ENCODE measurements at regions not wholly inside any gene's neighbourhood (a gene's known extent, or its start where the extent isn't known, plus 50 kb on each side); places are given as distances from the start of the nearest gene placed in this dataset.
"Not testable (repeated sequence)": the region's sequence is repeated elsewhere in the genome, so short reads cannot be mapped to it uniquely, and the experiment has no call there.

DNA sequence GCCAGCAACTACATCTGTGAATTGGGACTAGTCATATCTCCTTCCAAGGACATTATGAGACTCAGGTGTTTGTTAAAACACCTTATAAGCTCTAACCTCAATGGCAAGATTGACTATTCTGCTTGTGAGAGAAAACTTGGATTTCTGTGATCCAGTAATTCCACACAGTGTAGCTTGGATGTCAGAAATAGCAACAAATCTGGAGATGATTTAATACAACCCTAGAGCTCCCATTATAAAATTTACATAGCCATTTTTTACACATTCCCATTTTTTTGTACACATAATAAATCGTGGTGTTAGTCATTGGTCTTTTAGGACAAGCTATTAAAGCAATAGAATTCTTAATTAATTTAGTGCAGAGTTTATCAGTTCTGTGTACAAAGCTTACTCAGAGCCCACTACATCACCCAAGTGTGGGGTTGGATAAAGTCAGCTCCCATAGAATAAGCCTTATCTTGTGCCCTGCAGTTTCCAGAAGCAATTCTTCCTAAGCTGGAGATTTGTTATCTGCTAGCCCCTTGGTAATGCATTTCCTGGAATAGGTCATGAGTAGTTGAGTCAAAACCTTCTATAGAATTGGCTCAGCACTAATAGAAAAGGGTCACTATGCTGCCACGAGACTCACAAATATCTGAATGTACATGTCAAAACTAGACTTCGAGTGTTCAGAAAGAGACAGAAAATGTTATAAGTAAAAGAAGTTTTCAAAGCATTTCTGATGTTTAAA, 434.0 kb upstream of the RUNX1 start:
- no peak for DNase-seq (ENCODE audit: extremely low read depth in 1 of 2, low read depth in 1 of 2)

DNA sequence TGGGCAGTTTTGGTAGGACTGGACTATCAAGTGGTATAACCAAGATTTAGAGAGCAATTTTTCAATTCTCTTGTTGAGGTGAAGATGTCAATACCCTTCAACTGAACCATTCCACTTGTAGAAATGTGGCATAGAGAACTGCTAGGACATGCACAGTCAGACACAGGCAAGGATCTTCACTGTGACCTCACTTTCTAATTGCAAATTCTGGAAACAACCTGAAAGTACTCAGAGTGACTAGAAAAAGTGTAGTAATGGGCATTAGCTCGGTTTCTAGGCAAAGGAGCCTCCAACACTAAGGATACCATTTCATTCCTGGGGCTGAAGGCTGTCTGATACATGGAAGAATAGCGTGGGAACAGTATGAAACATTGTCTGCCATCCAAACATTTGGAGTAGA, 433.0 kb upstream of the RUNX1 start:
- no peak for DNase-seq (ENCODE audit: extremely low read depth in 1 of 2, low read depth in 1 of 2)

DNA sequence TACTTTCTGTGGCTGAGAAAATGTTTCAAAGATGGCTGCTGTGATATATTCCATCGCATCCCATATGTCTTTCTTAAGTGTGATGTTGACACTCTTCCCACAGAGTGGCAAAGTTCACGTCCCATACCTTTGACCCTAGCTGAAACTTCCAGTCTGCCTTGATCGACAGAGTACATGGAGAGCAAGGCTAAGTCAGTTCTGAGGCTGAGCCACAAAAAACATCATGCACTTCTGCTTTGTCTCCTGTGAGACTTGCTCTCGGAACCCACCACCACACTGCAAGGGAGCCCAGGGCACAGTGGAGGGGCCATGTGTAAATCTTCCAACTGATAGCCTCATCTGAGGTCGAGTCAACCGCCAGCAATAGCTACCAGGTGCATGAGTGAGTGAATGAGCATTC, 431.9 kb upstream of the RUNX1 start:
- no peak for DNase-seq (ENCODE audit: extremely low read depth in 1 of 2, low read depth in 1 of 2)

DNA sequence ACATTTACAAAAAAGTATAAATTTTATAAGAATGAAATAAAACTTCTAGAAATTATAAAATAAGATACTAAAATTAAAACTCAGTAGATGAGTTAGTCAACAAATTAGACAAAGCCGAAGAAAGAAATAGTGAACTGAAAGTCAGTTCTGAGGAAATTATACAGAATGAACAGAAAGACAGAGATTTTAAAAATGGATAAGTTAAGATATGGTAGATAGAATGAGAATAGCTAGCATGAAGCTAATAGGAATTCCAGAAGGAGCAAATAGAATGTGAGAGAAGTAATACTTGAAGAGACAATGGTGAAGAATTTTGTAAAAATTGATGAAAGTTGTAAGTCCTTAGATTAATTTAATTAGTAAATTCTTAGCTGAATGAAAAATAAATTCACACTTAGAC, 430.4 kb upstream of the RUNX1 start:
- no peak for DNase-seq (ENCODE audit: extremely low read depth in 1 of 2, low read depth in 1 of 2)

DNA sequence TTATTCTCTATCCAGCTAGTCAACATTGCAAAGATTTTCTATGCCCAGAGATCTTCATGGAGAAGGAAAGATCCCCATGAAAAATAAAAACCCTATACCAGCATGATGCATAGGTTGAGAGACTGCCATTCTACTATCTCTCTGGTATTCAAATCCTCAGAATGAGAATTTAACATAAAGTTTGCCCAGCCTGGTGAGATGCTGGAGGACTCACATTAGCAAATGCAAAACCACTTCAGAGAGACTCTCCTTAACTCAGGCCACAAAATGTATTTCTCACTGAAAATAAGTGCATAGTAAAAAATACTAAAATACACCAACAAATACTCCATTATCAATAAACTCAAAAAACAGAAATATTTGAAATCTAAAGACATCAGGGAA, 430.0 kb upstream of the RUNX1 start:
- no peak for DNase-seq (ENCODE audit: extremely low read depth in 1 of 2, low read depth in 1 of 2)

DNA sequence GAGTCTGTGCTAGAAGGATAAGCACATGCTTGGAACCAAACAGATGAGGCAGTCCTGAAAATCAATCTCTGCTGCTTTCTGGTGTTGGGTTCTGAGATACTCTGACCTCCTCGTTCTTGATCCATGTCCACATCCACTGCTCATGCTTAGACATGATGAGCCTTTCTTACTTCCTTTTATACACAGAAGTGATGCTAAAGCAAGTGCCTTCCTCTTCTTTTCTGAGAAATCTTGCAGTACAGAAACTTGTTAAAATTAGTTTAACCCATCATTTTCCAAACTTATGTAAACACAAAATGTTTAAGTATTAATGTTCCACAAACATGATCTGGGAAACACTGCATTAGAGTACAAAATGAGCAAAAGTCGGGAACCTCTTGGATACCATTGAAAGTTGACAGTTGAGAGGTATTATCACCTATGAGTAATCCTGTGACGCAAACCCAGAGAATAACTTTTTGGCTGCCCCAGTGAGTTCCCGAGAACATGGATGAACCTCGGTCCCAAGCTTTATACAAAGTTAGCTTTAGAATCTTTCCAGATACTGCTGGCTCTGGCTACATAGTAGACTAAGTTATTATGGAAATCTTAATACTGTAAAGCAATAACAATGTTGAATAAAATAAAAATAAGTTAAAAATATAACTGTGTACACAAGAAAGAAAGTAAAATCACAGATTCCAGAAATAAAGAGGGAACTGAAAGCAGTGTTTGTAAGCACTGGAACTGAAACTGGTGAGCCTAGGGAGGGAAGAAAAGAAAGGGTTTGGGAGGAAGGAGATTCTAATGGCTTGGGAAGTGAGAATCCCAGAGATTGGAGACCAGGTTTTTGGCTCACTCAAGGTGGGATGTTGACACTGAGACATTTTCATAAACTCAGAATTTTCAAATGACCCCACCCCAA, 429.3 kb upstream of the RUNX1 start:
- DNase-seq (ENCODE audit: extremely low read depth in 1 of 2, low read depth in 1 of 2), result no peak

DNA sequence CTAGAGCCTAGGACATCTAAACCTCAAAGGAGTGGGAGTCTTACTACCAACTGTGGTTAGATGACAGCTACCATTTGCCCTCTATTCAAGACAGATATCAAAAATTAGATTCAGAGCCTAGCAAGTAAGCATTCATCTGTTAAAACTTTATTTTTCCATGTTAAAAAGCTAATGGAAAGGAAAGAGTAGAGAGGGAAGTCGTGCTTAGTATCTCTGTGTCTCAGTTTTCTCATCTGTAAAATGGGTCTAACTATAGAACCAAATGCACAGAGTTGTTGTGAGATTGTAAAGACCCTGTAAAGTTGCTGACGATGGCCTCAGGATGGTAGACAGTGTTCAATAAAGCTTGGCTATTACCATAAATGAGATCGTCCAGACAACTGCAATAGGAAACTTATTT, 428.5 kb upstream of the RUNX1 start:
- DNase-seq (ENCODE audit: extremely low read depth in 1 of 2, low read depth in 1 of 2), result no peak

DNA sequence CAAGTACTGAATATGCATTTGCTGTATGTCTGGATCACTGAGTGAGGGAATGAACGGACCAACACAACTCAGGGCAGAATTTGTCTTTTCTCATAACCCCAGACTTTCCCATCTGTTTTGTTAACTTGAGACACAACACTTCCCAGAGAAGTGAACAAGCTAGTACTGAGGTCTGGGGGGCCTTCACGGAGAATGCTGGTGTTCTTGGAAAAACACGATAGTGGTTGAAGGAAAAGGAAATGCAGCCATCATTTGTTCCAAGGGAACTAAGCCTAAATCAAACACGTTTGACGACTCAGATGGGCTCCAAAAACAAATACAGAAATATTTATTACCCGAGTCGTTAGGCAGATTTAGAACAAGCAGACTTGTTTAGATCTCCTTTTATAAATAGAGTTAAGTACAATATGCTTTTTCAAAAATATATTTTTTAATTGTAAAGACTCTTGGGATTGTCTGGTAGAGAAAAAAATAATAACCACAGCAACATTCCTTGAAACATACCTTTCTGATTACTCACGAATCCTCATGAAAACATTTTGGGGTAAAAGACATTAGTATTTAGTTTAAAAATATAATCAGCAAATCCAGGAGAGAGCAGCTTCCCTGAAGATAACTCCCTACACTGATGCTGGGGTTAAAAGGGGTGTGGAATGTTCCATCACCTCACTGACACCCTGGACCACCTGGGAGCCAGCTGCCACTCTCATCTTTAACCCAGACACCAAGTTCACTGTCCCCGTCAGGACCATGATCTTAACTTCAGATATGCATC, 427.7 kb upstream of the RUNX1 start:
- no peak for DNase-seq (ENCODE audit: extremely low read depth in 1 of 2, low read depth in 1 of 2)

DNA sequence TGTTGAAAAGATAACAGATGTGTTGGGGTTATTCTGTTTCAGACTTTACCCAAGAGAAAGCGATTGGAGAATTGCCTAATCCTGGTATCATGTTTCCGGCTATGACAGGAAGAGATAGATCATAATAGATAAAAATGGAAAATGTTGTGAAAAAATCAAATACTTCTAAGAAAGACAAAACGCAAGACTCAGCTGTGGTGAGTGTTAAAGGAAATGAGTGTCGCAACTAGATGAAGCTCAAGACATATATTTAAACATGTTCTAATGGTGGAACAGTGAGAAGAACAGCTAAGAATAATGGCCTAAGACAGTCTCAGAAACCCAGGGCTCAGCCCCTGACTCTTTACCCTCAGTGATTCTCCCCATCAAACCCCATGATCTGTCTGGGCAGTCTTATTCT, 426.7 kb upstream of the RUNX1 start:
- DNase-seq (ENCODE audit: extremely low read depth in 1 of 2, low read depth in 1 of 2), result no peak

DNA sequence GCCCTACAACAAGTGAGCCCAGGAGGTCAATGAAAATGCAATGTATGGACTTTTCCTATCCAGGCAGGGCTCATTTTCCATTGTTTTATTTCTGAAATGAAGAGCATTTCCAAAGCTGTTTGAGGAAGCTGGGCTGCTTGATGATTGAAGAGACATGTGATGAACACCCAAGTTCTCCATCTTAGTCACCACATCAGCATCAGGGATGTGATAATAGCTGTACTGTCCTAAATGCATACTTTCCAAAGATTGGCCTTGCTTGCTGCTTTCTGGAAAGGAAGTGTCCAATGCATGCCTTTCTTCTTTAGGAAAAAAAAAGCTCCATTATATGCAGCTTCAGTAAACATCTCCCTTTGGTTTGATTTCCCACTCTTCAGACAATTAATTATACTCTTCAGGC, 425.9 kb upstream of the RUNX1 start:
- no peak for DNase-seq (ENCODE audit: extremely low read depth in 1 of 2, low read depth in 1 of 2)

DNA sequence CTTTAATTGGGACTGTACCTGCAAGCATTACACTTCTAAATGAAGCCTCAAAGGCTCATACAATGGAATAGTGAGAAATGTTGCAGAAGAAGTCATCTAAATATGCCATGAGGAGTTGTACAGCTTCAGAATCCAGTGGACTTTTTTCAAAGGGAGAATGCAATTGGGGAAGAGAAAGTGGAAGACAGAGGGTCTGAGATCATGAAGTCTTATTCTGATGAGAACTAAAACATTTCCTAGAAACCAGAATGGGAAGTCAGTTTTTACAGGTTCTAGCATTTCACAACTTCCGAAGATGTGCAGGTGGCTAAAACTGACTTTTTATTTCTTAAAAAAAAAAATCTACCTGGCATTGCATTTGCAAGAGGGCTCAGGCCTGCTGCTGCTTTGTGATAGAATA, 424.4 kb upstream of the RUNX1 start:
- no peak for DNase-seq (ENCODE audit: extremely low read depth in 1 of 2, low read depth in 1 of 2)

DNA sequence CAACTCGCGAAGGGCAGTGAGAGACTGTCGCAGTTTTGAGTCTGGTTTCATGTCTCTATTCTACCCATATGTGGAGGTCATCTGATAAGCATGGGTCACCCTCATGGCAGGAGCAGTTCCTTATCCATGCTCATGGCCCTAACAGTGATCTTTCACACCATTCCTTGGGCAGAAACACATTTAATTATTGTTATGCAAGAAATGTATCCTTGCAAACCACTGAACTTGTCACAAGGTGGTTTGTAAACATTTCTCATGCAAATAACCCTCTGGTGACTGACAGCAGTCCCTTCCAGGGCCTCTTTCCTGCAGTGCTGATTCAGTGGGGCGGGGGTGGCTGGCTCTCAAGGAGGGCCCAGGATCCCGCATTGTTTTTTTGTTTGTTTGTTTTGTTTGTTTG, 421.4 kb upstream of the RUNX1 start:
- DNase-seq (ENCODE audit: extremely low read depth in 1 of 2, low read depth in 1 of 2), result no peak

DNA sequence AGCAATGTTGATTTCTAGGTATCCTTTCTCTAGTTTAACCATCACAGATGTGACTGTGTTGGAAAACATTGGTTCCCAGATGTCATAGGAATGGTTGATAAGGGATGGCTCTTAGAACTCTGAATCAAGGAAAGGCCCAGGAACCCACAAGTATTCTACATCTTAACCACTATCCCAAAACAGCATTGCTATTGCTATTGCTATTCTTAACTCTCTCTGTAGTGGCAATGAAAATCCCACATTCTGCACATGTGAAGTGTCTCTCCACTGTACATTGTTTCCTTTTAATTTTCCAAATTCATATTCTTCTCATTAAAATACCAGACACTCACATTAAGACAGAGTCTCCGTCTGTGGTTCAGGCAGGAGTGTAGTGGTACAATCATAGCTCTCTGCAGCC, 420.4 kb upstream of the RUNX1 start:
- DNase-seq (ENCODE audit: extremely low read depth in 1 of 2, low read depth in 1 of 2), result no peak

DNA sequence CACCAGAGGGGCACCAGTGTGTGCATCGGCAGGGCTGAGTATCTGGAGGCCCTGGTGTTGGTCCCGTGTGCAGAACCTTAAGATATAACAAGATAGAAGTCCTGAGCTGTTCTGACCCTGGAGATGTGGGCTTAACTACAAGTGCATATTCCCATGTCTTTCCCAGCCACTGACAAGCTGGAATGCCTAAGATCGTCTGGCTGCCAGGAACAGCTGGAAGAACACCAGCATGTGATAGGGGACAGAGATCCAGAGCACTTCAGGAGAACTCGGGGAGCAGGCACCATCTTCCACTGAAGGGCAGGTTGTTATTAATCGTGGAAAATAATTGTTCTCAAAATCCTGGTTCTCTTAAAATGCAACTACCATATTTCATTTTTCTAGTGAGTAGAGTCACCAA, 419.9 kb upstream of the RUNX1 start:
- no peak for DNase-seq (ENCODE audit: extremely low read depth in 1 of 2, low read depth in 1 of 2)

DNA sequence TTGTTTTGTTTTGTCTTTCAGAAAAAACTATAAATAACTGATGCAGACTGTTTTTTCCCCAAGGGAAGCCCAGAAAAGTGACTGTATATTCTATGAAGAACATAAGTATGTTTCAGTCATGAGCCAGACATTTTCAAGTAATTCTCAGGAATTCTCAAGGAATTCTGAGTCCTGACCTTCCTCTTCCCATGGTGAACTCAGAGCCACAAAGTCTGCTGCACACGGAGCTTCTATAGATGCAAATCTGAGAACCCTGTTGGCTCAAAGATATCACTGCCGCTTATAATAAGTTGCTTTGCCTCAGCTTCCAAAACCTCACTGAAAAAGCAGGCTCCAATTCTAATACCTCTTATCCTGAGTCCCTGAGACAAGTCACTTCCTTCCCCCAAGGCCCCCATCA, 418.5 kb upstream of the RUNX1 start:
- no peak for DNase-seq (ENCODE audit: extremely low read depth in 1 of 2, low read depth in 1 of 2)

DNA sequence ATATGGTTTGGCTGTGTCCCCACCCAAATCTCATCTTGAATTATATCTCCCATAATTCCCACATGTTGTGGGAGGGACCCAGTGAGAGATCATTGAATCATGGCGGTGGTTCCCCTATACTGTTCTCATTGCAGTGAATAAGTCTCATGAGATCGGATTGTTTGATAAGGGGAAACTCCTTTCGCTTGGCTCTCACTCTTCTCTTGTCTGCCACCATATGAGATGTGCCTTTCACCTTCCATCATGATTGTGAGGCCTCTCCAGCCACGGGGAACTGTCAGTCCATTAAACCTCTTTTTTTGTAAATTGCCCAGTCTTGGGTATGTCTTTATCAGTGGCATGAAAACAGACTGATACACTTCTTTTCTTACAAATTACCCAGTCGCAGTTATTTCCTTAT, 417.6 kb upstream of the RUNX1 start:
- DNase-seq (ENCODE audit: extremely low read depth in 1 of 2, low read depth in 1 of 2), result not testable (repeated sequence)

DNA sequence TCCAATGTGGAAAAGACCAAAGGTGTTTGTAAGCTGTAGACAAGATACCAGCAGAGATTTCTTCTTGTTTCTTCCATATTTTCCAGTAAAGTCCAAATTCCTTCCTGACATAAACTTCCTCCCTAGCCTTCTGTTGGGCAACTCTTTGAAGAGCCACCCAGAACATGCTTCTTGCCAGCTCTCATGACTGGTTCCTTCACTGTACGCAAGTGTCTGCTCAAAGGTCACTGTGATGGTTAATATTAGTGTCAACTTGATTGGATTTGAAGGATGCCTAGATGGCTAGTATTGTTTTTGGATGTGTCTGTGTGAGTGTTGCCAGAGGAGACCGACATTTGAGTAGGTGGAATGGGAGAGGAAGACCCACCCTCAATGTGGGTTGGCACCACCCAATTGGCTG, 416.6 kb upstream of the RUNX1 start:
- DNase-seq (ENCODE audit: extremely low read depth in 1 of 2, low read depth in 1 of 2), result no peak

DNA sequence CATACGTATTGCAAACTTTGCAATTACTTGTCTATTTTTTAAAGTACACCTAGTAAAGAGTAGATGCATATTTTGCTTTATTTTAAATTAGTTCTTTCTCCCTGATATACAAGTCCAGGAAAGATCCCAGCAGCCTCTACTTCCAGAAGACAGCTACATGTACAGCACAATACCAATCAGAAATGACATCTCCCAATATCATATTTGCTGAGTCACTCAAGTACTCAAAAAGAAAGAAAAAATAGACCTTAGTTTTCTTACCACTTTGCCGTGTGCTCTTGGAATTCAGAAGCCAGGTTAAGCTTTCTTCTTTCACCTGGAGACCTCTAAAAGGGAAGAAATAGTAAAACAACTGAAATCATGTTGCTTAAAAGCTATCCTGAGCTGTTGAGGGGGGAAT, 412.6 kb upstream of the RUNX1 start:
- DNase-seq (ENCODE audit: extremely low read depth in 1 of 2, low read depth in 1 of 2), result no peak

DNA sequence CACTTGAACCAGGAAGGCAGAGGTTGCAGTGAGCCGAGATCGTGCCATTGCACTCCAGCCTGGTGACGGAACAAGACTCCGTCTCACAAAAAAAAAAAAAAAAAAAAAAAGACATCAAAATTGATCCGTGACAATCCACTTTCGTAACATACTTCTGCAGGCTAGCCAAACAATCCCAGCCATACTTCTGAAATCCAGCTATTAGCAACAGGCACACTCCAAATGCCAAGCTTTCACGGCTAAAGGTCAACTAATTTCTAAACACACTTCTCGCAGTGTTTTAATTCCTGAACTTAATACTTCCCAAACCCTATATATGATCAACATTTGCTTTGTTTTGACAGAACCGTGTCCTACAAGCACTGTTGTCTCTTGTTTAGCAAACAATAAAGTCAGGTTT, 411.3 kb upstream of the RUNX1 start:
- DNase-seq (ENCODE audit: extremely low read depth in 1 of 2, low read depth in 1 of 2), result no peak

DNA sequence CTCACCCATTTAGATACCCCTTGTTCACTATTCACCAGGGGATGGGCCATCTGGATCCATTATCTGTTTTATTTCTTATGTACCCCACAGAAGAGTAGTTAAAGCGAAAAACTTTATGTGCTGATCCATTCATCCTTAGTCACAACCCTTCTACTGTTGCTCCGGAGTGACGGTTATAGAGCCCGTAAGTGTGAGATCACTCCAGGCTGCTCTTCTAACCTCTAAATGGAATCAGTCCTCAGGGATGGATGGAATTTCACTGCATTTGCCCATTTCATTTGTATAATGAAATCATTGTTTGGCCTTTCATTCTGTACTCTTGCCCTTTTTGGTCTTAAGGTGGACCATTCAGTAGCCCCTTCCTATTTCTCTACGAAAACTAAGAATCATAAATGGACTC, 409.3 kb upstream of the RUNX1 start:
- no peak for DNase-seq (ENCODE audit: extremely low read depth in 1 of 2, low read depth in 1 of 2)

DNA sequence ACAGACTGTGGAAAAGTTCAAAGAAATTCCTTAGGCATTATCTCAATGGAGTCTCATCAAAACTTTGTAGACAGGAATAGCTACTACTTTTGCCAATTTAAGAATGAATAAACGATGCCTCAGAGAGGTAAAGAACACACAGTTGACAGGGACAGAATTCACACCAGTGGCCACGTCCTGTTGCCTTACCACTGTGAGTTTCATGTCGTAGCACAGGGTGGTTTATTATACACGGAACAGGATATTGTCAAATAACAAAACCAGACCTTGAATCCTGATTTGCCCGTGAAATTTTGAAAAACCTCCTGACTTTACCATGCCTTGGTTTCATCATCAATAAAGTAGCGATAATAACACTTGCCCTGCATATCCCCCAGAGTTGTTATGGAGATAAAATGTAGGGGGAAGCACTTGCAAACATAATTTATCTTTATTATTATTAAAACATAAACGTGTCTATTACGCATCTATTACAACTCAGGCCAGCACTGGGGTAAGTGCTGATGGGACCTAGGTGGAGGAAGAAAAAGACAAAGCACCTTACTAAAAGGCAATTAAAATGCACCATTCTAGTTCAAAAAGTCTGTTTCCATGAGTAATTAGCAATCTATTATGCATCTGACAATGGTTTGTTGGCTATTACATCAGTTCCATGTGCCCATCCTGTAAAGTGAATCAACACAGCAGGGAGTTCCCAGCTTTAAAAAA, 408.1 kb upstream of the RUNX1 start:
- DNase-seq (ENCODE audit: extremely low read depth in 1 of 2, low read depth in 1 of 2), result no peak

All from stimulated activated CD8-positive, alpha-beta memory T cell treated with anti-CD3 and anti-CD28 coated beads, Interleukin-7, amount 100 ng/mL, for 48 hours (primary cell).